ENCODE measurements at regions not wholly inside any gene's neighbourhood (a gene's known extent, or its start where the extent isn't known, plus 50 kb on each side); places are given as distances from the start of the nearest gene placed in this dataset.

DNA sequence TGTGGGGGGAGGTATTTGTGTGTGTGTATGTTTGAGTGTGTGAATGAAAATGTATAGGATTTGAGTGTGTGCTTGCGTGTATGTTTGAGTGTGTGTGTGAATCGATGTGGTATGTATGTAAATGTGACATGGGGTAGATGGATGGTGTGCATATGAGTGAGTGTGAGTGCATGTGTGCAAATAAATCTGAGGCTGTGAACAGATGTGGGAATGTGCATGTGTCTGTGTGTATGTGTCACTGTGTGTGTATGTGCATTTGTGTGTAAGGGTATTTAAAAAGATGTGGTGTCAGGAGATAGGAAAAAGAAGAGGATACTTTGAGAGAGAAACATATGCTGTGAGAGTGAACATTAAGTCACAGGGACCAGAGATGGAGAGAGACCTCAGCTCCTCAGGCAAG, 539.6 kb downstream of the MED13L start:
- no peak overlapping the region for H3K9ac ChIP-seq (ENCODE audit: low read depth in 1 of 2, low read length in 2 of 2)
- H3K4me1 ChIP-seq (ENCODE audit: control insufficient read depth in 1 of 2, insufficient read depth in 2 of 2, low read length in 2 of 2), result peaks cover 7 to 10% of the 10 kb centered on the region in 2 donors
- no peaks in the 10 kb centered on the region for H3K9me3 ChIP-seq (ENCODE audit: control insufficient read depth in 1 of 2, low read length in 2 of 2)
- no peaks in the 10 kb centered on the region for H3K36me3 ChIP-seq (ENCODE audit: control insufficient read depth in 1 of 2, insufficient read depth in 2 of 2, low read length in 2 of 2)
- H3K27me3 ChIP-seq (ENCODE audit: control insufficient read depth in 1 of 2, insufficient read depth in 2 of 2, low read length in 2 of 2), result no peaks in the 10 kb centered on the region
- H3K27ac ChIP-seq (ENCODE audit: low read depth, low read length), result no peak overlapping the region
- no peak overlapping the region for H3K4me3 ChIP-seq (ENCODE audit: low read depth in 1 of 2, low read length in 2 of 2)

DNA sequence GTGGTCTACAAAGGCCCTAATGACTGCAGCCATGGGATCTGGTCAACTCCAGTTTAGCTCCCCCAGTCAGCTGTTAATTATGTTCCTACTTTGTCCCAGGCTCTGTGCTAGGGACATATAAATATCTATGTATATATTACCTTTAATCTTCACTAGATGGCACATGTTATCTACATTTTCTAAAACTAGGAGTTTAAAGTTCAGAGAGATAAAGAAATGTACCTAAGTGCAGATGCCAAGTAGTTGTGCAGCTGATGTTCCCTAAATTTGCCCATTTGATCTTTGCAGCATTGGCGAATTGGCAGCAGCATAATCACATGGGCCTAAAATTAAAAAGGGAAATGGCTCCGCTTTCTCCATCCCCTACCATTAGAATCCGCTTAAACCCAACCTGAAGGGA, 541.1 kb downstream of the MED13L start:
- H3K9ac ChIP-seq (ENCODE audit: low read depth in 1 of 2, low read length in 2 of 2), result no peak overlapping the region
- H3K27ac ChIP-seq (ENCODE audit: low read depth, low read length), result no peak overlapping the region
- no peak overlapping the region for H3K4me3 ChIP-seq (ENCODE audit: low read depth in 1 of 2, low read length in 2 of 2)
- no peaks in the 10 kb centered on the region for H3K9me3 ChIP-seq (ENCODE audit: control insufficient read depth in 1 of 2, low read length in 2 of 2)
- H3K36me3 ChIP-seq (ENCODE audit: control insufficient read depth in 1 of 2, insufficient read depth in 2 of 2, low read length in 2 of 2), result no peaks in the 10 kb centered on the region
- H3K27me3 ChIP-seq (ENCODE audit: control insufficient read depth in 1 of 2, insufficient read depth in 2 of 2, low read length in 2 of 2), result no peaks in the 10 kb centered on the region
- H3K4me1 ChIP-seq (ENCODE audit: control insufficient read depth in 1 of 2, insufficient read depth in 2 of 2, low read length in 2 of 2), result peaks cover 7 to 10% of the 10 kb centered on the region in 2 donors

DNA sequence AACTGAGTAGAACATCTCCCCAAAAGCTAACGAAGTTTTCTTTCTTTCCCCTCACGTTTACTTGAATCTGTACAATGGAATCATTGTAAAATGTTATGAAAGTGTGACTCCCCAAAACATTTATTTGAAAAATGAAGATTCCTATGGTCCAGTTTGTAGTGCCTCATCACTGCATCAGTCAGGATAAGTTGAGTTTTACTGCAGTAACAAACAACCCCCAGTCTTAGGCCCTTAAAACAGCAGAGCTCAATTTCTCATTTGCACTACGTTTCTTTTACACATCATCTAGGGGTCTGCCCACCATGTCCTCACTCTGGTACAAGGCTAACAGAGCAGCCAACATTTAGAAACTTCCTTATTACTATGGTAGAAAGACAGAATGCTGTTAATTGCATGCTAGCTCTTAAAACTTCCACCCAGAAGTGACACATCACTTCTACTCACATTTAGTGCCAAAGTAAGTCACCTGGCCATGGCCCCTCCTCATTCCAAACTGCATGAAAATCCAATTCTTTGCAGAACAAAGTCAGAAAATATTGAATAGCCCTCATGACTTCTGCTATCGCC, 546.4 kb downstream of the MED13L start:
- H3K36me3 ChIP-seq (ENCODE audit: control insufficient read depth in 1 of 2, insufficient read depth in 2 of 2, low read length in 2 of 2), result no peaks in the 10 kb centered on the region
- H3K9ac ChIP-seq (ENCODE audit: low read depth in 1 of 2, low read length in 2 of 2), result no peak overlapping the region
- no peak overlapping the region for H3K4me3 ChIP-seq (ENCODE audit: low read depth in 1 of 2, low read length in 2 of 2)

DNA sequence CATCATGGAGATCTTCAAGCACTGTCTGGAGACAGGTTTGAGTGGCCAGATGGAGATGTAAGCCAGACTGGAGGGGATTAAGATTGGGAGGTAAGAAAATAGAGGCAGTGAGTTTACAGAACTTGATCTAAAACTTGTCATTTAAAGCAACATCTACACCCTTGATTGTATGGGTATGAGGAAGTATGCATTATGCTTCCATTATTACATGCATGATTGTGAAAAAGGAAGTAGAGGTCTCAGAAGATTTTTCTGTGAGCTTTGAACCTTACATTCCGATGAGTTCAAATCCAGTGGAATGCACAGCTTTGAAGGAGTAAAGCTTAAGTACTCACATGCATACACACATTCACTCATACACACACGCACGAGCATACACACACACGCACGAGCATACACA, 550.8 kb downstream of the MED13L start:
- no peak overlapping the region for H3K27ac ChIP-seq (ENCODE audit: low read depth, low read length)
- H3K4me1 ChIP-seq (ENCODE audit: control insufficient read depth in 1 of 2, insufficient read depth in 2 of 2, low read length in 2 of 2), result peaks cover 6 to 7% of the 10 kb centered on the region in 2 donors
- H3K9ac ChIP-seq (ENCODE audit: low read depth in 1 of 2, low read length in 2 of 2), result no peak overlapping the region
- H3K9me3 ChIP-seq (ENCODE audit: control insufficient read depth in 1 of 2, low read length in 2 of 2), result no peaks in the 10 kb centered on the region
- no peaks in the 10 kb centered on the region for H3K27me3 ChIP-seq (ENCODE audit: control insufficient read depth in 1 of 2, insufficient read depth in 2 of 2, low read length in 2 of 2)
- no peaks in the 10 kb centered on the region for H3K36me3 ChIP-seq (ENCODE audit: control insufficient read depth in 1 of 2, insufficient read depth in 2 of 2, low read length in 2 of 2)
- H3K4me3 ChIP-seq (ENCODE audit: low read depth in 1 of 2, low read length in 2 of 2), result no peak overlapping the region

More for the DNA sequence above, 546.4 kb downstream of the MED13L start:
- Histone ChIP-seq H3K27me3 (ENCODE audit: control insufficient read depth in 1 of 2, insufficient read depth in 2 of 2, low read length in 2 of 2) (no peaks in the 10 kb centered on the region), H3K27ac (ENCODE audit: low read depth, low read length) (no peak overlapping the region), H3K9me3 (ENCODE audit: control insufficient read depth in 1 of 2, low read length in 2 of 2) (no peaks in the 10 kb centered on the region), H3K4me1 (ENCODE audit: control insufficient read depth in 1 of 2, insufficient read depth in 2 of 2, low read length in 2 of 2) (no peaks in the 10 kb centered on the region)

DNA sequence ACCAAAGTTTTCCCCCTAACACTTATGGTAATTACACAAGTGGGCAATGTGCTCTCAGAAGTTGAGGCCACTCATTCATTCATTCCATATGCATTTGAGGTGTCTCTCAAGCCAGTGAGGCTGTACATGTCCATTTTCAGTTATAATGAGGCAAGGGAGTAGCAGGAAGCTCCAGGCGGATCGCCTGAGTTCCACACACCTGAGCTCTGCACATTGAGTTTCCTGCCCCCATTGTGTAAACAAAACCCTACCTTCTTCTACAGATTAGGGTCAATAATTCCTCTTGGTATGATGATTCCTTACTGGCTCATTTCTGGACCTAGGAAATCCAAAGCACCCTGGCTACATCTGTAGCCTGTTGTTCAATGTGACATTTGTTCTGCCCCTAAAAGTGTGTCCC, 555.3 kb downstream of the MED13L start:
- Histone ChIP-seq H3K27ac (ENCODE audit: low read depth, low read length) (no peak overlapping the region), H3K36me3 (ENCODE audit: control insufficient read depth in 1 of 2, insufficient read depth in 2 of 2, low read length in 2 of 2) (no peaks in the 10 kb centered on the region), H3K4me3 (ENCODE audit: low read depth in 1 of 2, low read length in 2 of 2) (no peak overlapping the region), H3K9me3 (ENCODE audit: control insufficient read depth in 1 of 2, low read length in 2 of 2) (no peaks in the 10 kb centered on the region), H3K4me1 (ENCODE audit: control insufficient read depth in 1 of 2, insufficient read depth in 2 of 2, low read length in 2 of 2) (peaks cover 6 to 7% of the 10 kb centered on the region in 2 donors), H3K27me3 (ENCODE audit: control insufficient read depth in 1 of 2, insufficient read depth in 2 of 2, low read length in 2 of 2) (no peaks in the 10 kb centered on the region), H3K9ac (ENCODE audit: low read depth in 1 of 2, low read length in 2 of 2) (no peak overlapping the region)

DNA sequence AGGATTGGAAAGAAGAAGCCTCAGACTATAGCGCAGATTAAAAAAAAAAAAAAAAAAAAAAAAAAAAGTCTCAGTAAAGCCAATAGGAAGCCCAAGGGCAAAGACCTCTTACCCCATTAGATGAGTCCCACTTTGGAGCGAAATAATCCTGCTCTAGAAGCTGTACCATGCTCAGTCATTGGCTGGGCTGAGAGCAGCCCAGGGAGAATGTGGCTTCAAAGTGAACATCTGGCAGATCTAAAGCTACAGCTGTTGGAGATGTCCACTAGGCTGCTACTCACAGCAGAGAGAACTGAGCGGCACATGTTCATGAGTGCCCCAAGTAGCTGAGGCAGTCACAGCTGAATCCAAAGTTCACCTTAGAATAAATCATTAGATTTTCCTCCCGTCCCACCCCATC, 560.9 kb downstream of the MED13L start:
- Histone ChIP-seq H3K9ac (ENCODE audit: low read depth in 1 of 2, low read length in 2 of 2) (no peak overlapping the region), H3K9me3 (ENCODE audit: control insufficient read depth in 1 of 2, low read length in 2 of 2) (no peaks in the 10 kb centered on the region), H3K27me3 (ENCODE audit: control insufficient read depth in 1 of 2, insufficient read depth in 2 of 2, low read length in 2 of 2) (no peaks in the 10 kb centered on the region), H3K27ac (ENCODE audit: low read depth, low read length) (no peak overlapping the region), H3K4me1 (ENCODE audit: control insufficient read depth in 1 of 2, insufficient read depth in 2 of 2, low read length in 2 of 2) (no peaks in the 10 kb centered on the region), H3K36me3 (ENCODE audit: control insufficient read depth in 1 of 2, insufficient read depth in 2 of 2, low read length in 2 of 2) (no peaks in the 10 kb centered on the region), H3K4me3 (ENCODE audit: low read depth in 1 of 2, low read length in 2 of 2) (no peak overlapping the region)

DNA sequence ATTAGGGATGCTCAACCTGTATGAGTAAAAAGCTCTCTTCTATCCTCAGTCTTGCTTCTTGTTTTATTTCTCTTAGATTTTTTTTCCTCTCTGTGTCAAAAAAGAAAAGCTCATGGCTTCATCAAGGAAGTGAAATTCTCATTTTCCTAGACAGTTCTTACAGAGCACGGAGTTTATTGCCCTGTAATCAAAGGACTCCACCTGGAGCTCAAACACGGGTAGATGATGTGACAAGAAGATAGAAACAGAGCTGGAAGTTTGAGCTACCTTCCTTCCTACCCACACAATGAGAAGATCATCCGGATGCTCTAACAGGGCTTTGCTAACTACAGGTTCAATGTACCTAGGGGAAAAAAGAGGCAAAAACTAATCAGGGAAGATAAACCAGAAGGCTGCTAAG, 564.8 kb downstream of the MED13L start:
- H3K9ac ChIP-seq (ENCODE audit: low read depth in 1 of 2, low read length in 2 of 2), result no peak overlapping the region
- H3K4me1 ChIP-seq (ENCODE audit: control insufficient read depth in 1 of 2, insufficient read depth in 2 of 2, low read length in 2 of 2), result no peaks in the 10 kb centered on the region
- no peak overlapping the region for H3K27ac ChIP-seq (ENCODE audit: low read depth, low read length)
- H3K36me3 ChIP-seq (ENCODE audit: control insufficient read depth in 1 of 2, insufficient read depth in 2 of 2, low read length in 2 of 2), result no peaks in the 10 kb centered on the region
- H3K9me3 ChIP-seq (ENCODE audit: control insufficient read depth in 1 of 2, low read length in 2 of 2), result no peaks in the 10 kb centered on the region
- no peak overlapping the region for H3K4me3 ChIP-seq (ENCODE audit: low read depth in 1 of 2, low read length in 2 of 2)
- no peaks in the 10 kb centered on the region for H3K27me3 ChIP-seq (ENCODE audit: control insufficient read depth in 1 of 2, insufficient read depth in 2 of 2, low read length in 2 of 2)

DNA sequence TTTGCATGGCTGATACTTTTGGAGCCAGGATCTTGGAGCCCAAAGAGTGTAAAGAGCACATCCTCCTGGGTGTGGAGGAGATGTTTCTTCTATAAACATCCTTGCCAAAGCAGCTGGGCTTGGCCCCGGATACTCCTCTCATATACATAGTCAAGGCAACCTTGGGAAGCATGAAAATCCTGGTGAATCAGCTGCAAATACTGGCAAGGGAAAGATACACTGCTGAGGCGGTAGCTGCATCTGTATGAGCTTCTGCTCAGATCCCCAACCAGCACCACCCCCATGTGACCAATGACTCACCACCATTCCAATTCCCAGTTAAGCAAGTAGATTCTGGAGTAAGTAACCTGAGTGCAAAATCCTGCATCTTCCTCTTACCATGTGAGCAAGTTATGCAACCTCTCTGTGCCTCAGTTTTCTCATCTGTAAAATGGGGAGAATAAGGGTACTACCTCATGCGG, 567.4 kb downstream of the MED13L start:
- Histone ChIP-seq H3K36me3 (ENCODE audit: control insufficient read depth in 1 of 2, insufficient read depth in 2 of 2, low read length in 2 of 2) (no peaks in the 10 kb centered on the region), H3K9me3 (ENCODE audit: control insufficient read depth in 1 of 2, low read length in 2 of 2) (peaks cover 0 to 4% of the 10 kb centered on the region in 2 donors), H3K27ac (ENCODE audit: low read depth, low read length) (no peak overlapping the region), H3K27me3 (ENCODE audit: control insufficient read depth in 1 of 2, insufficient read depth in 2 of 2, low read length in 2 of 2) (no peaks in the 10 kb centered on the region), H3K4me1 (ENCODE audit: control insufficient read depth in 1 of 2, insufficient read depth in 2 of 2, low read length in 2 of 2) (no peaks in the 10 kb centered on the region), H3K4me3 (ENCODE audit: low read depth in 1 of 2, low read length in 2 of 2) (no peak overlapping the region), H3K9ac (ENCODE audit: low read depth in 1 of 2, low read length in 2 of 2) (no peak overlapping the region)

DNA sequence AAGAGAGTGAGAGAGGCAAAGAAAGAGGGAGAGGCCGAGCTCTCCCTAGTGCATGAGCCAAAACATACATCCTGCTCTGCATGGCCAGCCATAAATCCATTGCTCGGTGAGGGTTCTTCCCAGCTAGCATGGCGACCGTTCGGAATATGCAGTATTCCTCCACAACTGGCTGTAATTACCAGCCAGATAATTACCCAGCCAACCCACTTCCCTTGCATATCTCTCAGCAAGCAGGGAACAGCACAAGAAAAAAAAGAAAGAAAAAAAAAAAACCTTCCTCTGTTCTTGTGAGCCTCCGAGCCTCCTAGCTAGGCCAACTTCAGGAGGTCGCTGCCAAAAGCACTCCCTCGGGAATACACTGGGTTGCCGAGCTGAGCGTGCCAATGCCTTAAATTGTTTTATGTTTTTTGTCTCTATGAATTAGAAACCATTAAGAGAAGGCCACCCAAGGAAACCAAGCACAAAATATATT, 567.9 kb downstream of the MED13L start:
- Histone ChIP-seq H3K36me3 (ENCODE audit: control insufficient read depth in 1 of 2, insufficient read depth in 2 of 2, low read length in 2 of 2) (no peaks in the 10 kb centered on the region), H3K27me3 (ENCODE audit: control insufficient read depth in 1 of 2, insufficient read depth in 2 of 2, low read length in 2 of 2) (no peaks in the 10 kb centered on the region), H3K9ac (ENCODE audit: low read depth in 1 of 2, low read length in 2 of 2) (no peak overlapping the region), H3K9me3 (ENCODE audit: control insufficient read depth in 1 of 2, low read length in 2 of 2) (peaks cover 0 to 4% of the 10 kb centered on the region in 2 donors), H3K4me1 (ENCODE audit: control insufficient read depth in 1 of 2, insufficient read depth in 2 of 2, low read length in 2 of 2) (no peaks in the 10 kb centered on the region), H3K4me3 (ENCODE audit: low read depth in 1 of 2, low read length in 2 of 2) (no peak overlapping the region), H3K27ac (ENCODE audit: low read depth, low read length) (no peak overlapping the region)

DNA sequence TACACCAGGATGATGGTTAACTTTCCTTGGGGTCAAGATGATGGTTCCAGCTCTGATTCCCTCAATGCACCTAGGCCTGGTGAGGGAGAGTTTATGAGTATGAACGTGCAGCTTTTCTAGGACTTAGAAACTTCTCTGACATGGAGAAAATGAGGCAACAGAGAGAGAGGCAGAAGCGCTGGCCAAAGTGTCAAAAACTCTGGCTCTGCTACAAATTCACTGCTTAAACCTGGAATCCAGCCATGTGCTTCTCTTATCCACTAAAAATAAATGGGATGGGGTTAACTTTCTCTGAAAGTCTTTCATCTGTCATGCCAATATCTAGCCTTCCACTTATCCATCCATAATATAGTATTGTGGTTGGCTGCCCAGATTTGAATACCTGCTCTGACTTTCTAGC, 568.7 kb downstream of the MED13L start:
- no peak overlapping the region for H3K27ac ChIP-seq (ENCODE audit: low read depth, low read length)
- no peak overlapping the region for H3K9ac ChIP-seq (ENCODE audit: low read depth in 1 of 2, low read length in 2 of 2)
- H3K27me3 ChIP-seq (ENCODE audit: control insufficient read depth in 1 of 2, insufficient read depth in 2 of 2, low read length in 2 of 2), result no peaks in the 10 kb centered on the region
- no peaks in the 10 kb centered on the region for H3K4me1 ChIP-seq (ENCODE audit: control insufficient read depth in 1 of 2, insufficient read depth in 2 of 2, low read length in 2 of 2)
- H3K9me3 ChIP-seq (ENCODE audit: control insufficient read depth in 1 of 2, low read length in 2 of 2), result peaks cover 0 to 4% of the 10 kb centered on the region in 2 donors
- no peaks in the 10 kb centered on the region for H3K36me3 ChIP-seq (ENCODE audit: control insufficient read depth in 1 of 2, insufficient read depth in 2 of 2, low read length in 2 of 2)
- no peak overlapping the region for H3K4me3 ChIP-seq (ENCODE audit: low read depth in 1 of 2, low read length in 2 of 2)
